ENCODE measurements at regions not wholly inside any gene's neighbourhood (a gene's known extent, or its start where the extent isn't known, plus 50 kb on each side); places are given as distances from the start of the nearest gene placed in this dataset.

DNA sequence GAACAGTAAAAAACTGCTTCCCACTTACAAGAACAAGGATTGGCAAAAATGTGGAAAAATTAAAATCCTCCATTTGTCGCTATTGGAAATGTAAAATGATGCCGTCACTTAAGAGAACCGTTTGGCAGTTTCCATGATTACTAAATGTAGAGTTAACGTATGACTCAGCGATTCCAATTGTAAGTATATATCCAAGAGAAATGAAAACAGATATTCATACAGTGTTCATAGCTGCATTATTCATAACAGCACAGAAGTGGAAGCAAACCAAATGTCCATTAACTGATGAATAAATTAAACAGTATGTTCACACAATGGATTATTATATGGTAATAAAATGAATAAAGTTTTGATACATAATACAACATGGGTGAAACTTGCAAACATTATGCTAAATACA lies 971.0 kb downstream of the AMY1C start:
- TF ChIP-seq, protein P1, sequence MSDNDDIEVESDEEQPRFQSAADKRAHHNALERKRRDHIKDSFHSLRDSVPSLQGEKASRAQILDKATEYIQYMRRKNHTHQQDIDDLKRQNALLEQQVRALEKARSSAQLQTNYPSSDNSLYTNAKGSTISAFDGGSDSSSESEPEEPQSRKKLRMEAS (IDR thresholded peaks at IDR 0.05; ENCODE audit: low read depth, low read length), result no peak
- TF ChIP-seq CTCF (IDR thresholded peaks at IDR 0.05; ENCODE audit: low read depth, low read length), result no peak
- DNase-seq (ENCODE audit: low read depth), result no peak
- H3K4me3 ChIP-seq (ENCODE audit: low read depth, low read length), result no peak overlapping the region

DNA sequence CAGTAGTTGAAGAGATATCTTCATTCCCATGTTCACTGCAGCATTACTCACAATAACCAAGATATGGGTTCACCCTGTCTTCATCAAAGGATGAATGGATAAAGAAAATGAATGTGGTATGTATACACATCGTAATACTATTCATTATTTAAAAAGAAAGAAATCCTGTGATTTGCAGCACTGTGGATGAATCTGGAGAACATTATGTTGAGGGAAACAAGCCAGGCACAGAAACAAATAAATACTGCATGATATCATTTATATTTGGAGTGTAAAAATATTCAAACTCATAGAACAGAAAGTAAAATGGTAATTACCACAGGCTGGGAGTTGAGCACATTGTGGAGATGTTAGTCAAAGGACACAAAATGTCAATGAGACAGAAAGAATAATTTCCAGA lies 977.2 kb downstream of the AMY1C start:
- no peak overlapping the region for H3K4me3 ChIP-seq (ENCODE audit: low read depth, low read length)
- TF ChIP-seq, protein P1 (IDR thresholded peaks at IDR 0.05; ENCODE audit: low read depth, low read length), result no peak
- TF ChIP-seq CTCF (IDR thresholded peaks at IDR 0.05; ENCODE audit: low read depth, low read length) (no peak), MYC (IDR thresholded peaks at IDR 0.05; ENCODE audit: low read depth, low read length) (no peak), POLR2A (IDR thresholded peaks at IDR 0.05; ENCODE audit: extremely low read depth, insufficient read length) (no peak)
- no peak for DNase-seq (ENCODE audit: low read depth)

- no peak for TF ChIP-seq POLR2A (IDR thresholded peaks at IDR 0.05; ENCODE audit: extremely low read depth, insufficient read length)
- no peak for TF ChIP-seq CTCF (IDR thresholded peaks at IDR 0.05; ENCODE audit: low read depth, low read length)
- no peak for TF ChIP-seq MYC (IDR thresholded peaks at IDR 0.05; ENCODE audit: low read depth, low read length)
- TF ChIP-seq, protein P1 (IDR thresholded peaks at IDR 0.05; ENCODE audit: low read depth, low read length), result no peak
- no peak overlapping the region for H3K4me3 ChIP-seq (ENCODE audit: low read depth, low read length)
- DNase-seq (ENCODE audit: low read depth), result no peak
Measured at GRCh38 chr1:104733866-104734265, 984.2 kb downstream of the AMY1C start.

- TF ChIP-seq MYC (IDR thresholded peaks at IDR 0.05; ENCODE audit: low read depth, low read length) (no peak), POLR2A (IDR thresholded peaks at IDR 0.05; ENCODE audit: extremely low read depth, insufficient read length) (no peak), CTCF (IDR thresholded peaks at IDR 0.05; ENCODE audit: low read depth, low read length) (no peak)
- TF ChIP-seq, protein P1 (IDR thresholded peaks at IDR 0.05; ENCODE audit: low read depth, low read length), result no peak
- no peak overlapping the region for H3K4me3 ChIP-seq (ENCODE audit: low read depth, low read length)
- no peak for DNase-seq (ENCODE audit: low read depth)
Measured at GRCh38 chr1:104745875-104746274, 996.2 kb downstream of the AMY1C start.

DNA sequence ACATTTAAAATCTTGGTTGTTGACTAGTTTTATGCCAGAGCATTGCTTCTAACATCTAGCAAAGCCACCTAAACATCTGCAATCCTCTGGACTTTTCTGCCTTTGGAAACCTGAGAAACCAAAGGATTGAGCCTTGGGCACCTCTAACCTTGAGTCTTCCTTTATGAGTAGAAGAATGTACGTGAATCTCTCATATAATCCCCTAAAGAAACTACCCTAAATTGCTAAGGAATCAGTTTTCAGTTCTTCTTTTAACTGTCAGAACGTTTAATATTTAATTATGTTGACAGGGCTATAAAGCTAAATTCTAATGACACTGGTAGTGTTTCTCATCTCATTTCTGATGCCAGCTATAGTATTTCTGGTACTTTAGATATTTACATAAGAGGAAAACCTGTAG lies 997.3 kb downstream of the AMY1C start:
- no peak overlapping the region for H3K4me3 ChIP-seq (ENCODE audit: low read depth, low read length)
- TF ChIP-seq MYC (IDR thresholded peaks at IDR 0.05; ENCODE audit: low read depth, low read length), result no peak
- no peak for TF ChIP-seq POLR2A (IDR thresholded peaks at IDR 0.05; ENCODE audit: extremely low read depth, insufficient read length)
- TF ChIP-seq CTCF (IDR thresholded peaks at IDR 0.05; ENCODE audit: low read depth, low read length), result no peak
- TF ChIP-seq, protein P1 (IDR thresholded peaks at IDR 0.05; ENCODE audit: low read depth, low read length), result no peak
- no peak for DNase-seq (ENCODE audit: low read depth)

DNA sequence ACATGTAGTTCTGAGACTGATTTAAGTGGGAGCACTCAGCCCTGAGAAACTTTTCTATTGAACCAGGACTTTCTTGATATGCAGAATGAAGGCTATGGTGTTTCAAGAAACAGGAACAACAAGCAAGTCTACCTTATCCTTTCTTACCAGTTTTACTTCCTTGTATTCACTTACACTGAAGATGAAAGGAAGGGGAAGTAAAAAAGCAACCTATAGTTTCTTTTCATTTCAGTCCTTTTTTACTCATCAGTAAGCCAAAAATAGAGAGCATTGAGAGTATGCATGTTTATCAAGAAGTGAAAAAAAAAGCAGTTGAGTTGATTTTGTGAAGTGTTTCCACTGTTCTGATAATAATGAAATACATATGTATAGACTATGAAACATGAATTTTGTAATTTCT lies 1010.3 kb downstream of the AMY1C start:
- TF ChIP-seq MYC (IDR thresholded peaks at IDR 0.05; ENCODE audit: low read depth, low read length) (no peak), POLR2A (IDR thresholded peaks at IDR 0.05; ENCODE audit: extremely low read depth, insufficient read length) (no peak), CTCF (IDR thresholded peaks at IDR 0.05; ENCODE audit: low read depth, low read length) (no peak)
- TF ChIP-seq, protein P1 (IDR thresholded peaks at IDR 0.05; ENCODE audit: low read depth, low read length), result no peak
- peak; percentile 2 for DNase-seq (ENCODE audit: low read depth)
- no peak overlapping the region for H3K4me3 ChIP-seq (ENCODE audit: low read depth, low read length)
